ENCODE measurements at regions not wholly inside any gene's neighbourhood (a gene's known extent, or its start where the extent isn't known, plus 50 kb on each side); places are given as distances from the start of the nearest gene placed in this dataset.
"Not testable (repeated sequence)": the region's sequence is repeated elsewhere in the genome, so short reads cannot be mapped to it uniquely, and the experiment has no call there.

- TF ChIP-seq POLR2A (IDR thresholded peaks at IDR 0.05) (no peak), POLR2AphosphoS5 (IDR thresholded peaks at IDR 0.05) (no peak), CTCF (IDR thresholded peaks at IDR 0.05 in 8 of 11, conservative IDR thresholded peaks at IDR 0.05 in 3 of 11) (no peak)
- no peaks in the 10 kb centered on the region for H3K4me1 ChIP-seq
- H3K9me3 ChIP-seq, result peaks cover 0 to under 1% (median 0%) of the 10 kb centered on the region in 8 donors
- intact Hi-C loops (cut with DNase I; ENCODE audit: low total_unique reads), result no loop called here
- 93 to 100% (median 95%) methylated on average over 1 of the region's 1 CpG for WGBS, 5 donors
- no peak overlapping the region for H3K27ac ChIP-seq
- H3K4me3 ChIP-seq, result no peak overlapping the region
- H3K36me3 ChIP-seq, result no peaks in the 10 kb centered on the region
- no peak for DNase-seq
- no peaks in the 10 kb centered on the region for H3K27me3 ChIP-seq (replicated peaks in 1 of 7)
These were observed 1480.2 kb upstream of the GOT2 start for GRCh38 chr16:60214311-60214710.

GRCh38 chr16:60206516-60206915 is 1472.4 kb upstream of the GOT2 start:
- intact Hi-C loops (cut with DNase I; ENCODE audit: low total_unique reads), result no loop called here
- TF ChIP-seq POLR2AphosphoS5 (IDR thresholded peaks at IDR 0.05) (no peak), POLR2A (IDR thresholded peaks at IDR 0.05) (no peak), CTCF (IDR thresholded peaks at IDR 0.05 in 8 of 11, conservative IDR thresholded peaks at IDR 0.05 in 3 of 11) (no peak)

GRCh38 chr16:60204181-60204580 is 1470.1 kb upstream of the GOT2 start:
- DNase-seq, result no peak
- Histone ChIP-seq H3K27me3 (replicated peaks in 1 of 7) (no peaks in the 10 kb centered on the region), H3K9me3 (no peaks in the 10 kb centered on the region), H3K27ac (no peak overlapping the region), H3K4me3 (no peak overlapping the region), H3K36me3 (no peaks in the 10 kb centered on the region), H3K4me1 (no peaks in the 10 kb centered on the region)
- intact Hi-C loops (cut with DNase I; ENCODE audit: low total_unique reads), result no loop called here
- 73 to 85% (median 78%) methylated on average over 1 of the region's 1 CpG for whole genome bisulfite sequencing, 5 donors
- TF ChIP-seq POLR2AphosphoS5 (IDR thresholded peaks at IDR 0.05) (no peak), POLR2A (IDR thresholded peaks at IDR 0.05) (no peak), CTCF (IDR thresholded peaks at IDR 0.05 in 8 of 11, conservative IDR thresholded peaks at IDR 0.05 in 3 of 11) (no peak)

More at GRCh38 chr16:60206516-60206915, 1472.4 kb upstream of the GOT2 start:
- H3K9me3 ChIP-seq, result no peaks in the 10 kb centered on the region
- no peak for DNase-seq
- no peaks in the 10 kb centered on the region for H3K27me3 ChIP-seq (replicated peaks in 1 of 7)
- 63 to 82% (median 78%) methylated on average over 2 of the region's 2 CpGs for WGBS, 5 donors
- H3K36me3 ChIP-seq, result no peaks in the 10 kb centered on the region
- H3K27ac ChIP-seq, result no peak overlapping the region
- H3K4me3 ChIP-seq, result no peak overlapping the region
- H3K4me1 ChIP-seq, result no peaks in the 10 kb centered on the region

GRCh38 chr16:60203525-60204124 is 1469.5 kb upstream of the GOT2 start:
- Histone ChIP-seq H3K27ac (no peak overlapping the region), H3K4me3 (no peak overlapping the region), H3K9me3 (no peaks in the 10 kb centered on the region), H3K4me1 (no peaks in the 10 kb centered on the region), H3K36me3 (no peaks in the 10 kb centered on the region), H3K27me3 (replicated peaks in 1 of 7) (no peaks in the 10 kb centered on the region)
- no peak for DNase-seq
- intact Hi-C loops (cut with DNase I; ENCODE audit: low total_unique reads), result no loop called here
- WGBS, 5 donors, result 32 to 46% (median 37%) methylated on average over 3 of the region's 3 CpGs
- TF ChIP-seq CTCF (IDR thresholded peaks at IDR 0.05 in 8 of 11, conservative IDR thresholded peaks at IDR 0.05 in 3 of 11) (peak in 3 of 11 experiments; percentile 9 to 27 (median 19)), POLR2A (IDR thresholded peaks at IDR 0.05) (no peak)

- WGBS, 5 donors, result 78 to 95% (median 85%) methylated on average over 6 of the region's 6 CpGs
- DNase-seq; H3K36me3 ChIP-seq; H3K9me3 ChIP-seq; H3K27me3 ChIP-seq (replicated peaks in 1 of 7); intact Hi-C loops (cut with DNase I; ENCODE audit: low total_unique reads); H3K4me3 ChIP-seq; H3K27ac ChIP-seq; H3K4me1 ChIP-seq: not testable (repeated sequence)
These were observed 1466.6 kb upstream of the GOT2 start for GRCh38 chr16:60200729-60201128.
